T-helper 2 cell treated with Interferon-gamma antibody and Interleukin-4, amounts not matched to agents 100 ng/mL and 5 ng/mL, for 36 hours (primary cell): ENCODE measurements at regions not wholly inside any gene's neighbourhood (a gene's known extent, or its start where the extent isn't known, plus 50 kb on each side); places are given as distances from the start of the nearest gene placed in this dataset.

Source experiments
- intact Hi-C: fragments of 100-400 bp; cut with micrococcal nuclease; formaldehyde crosslinking; loops from one replicate; pipeline ENCODE4 v1.15.1; 2023

- intact Hi-C loops, result no loop called here
Observed at GRCh38 chr2:160670618-160671017, 177.0 kb upstream of the RBMS1 start.

- intact Hi-C loops, result no loop called here
Observed at GRCh38 chr2:160672211-160672610, 178.6 kb upstream of the RBMS1 start.

- intact Hi-C loops, result no loop called here
Observed at GRCh38 chr2:160674146-160674750, 180.6 kb upstream of the RBMS1 start.

- intact Hi-C loops, result no loop called here
Observed at GRCh38 chr2:160679686-160680085, 186.1 kb upstream of the RBMS1 start.

- intact Hi-C loops, result no loop called here
Observed at GRCh38 chr2:160680294-160680693, 186.7 kb upstream of the RBMS1 start.

- intact Hi-C loops, result no loop called here
Observed at GRCh38 chr2:160680974-160681373, 187.4 kb upstream of the RBMS1 start.

- intact Hi-C loops, result no loop called here
Observed at GRCh38 chr2:160683206-160683605, 189.6 kb upstream of the RBMS1 start.

- intact Hi-C loops, result no loop called here
Observed at GRCh38 chr2:160687629-160688028, 194.0 kb upstream of the RBMS1 start.

GRCh38 chr2:160689441-160689840 lies 195.8 kb upstream of the RBMS1 start:
- intact Hi-C loops, result no loop called here

- intact Hi-C loops, result no loop called here
Observed at GRCh38 chr2:160694221-160694620, 200.6 kb upstream of the RBMS1 start.

- intact Hi-C loops, result no loop called here
Observed at GRCh38 chr2:160694631-160695030, 201.0 kb upstream of the RBMS1 start.

GRCh38 chr2:160695402-160696086 lies 201.9 kb upstream of the RBMS1 start:
- intact Hi-C loops, result no loop called here

- intact Hi-C loops, result no loop called here
Observed at GRCh38 chr2:160696087-160696452, 202.5 kb upstream of the RBMS1 start.

GRCh38 chr2:160697817-160698216 lies 204.2 kb upstream of the RBMS1 start:
- intact Hi-C loops, result no loop called here

GRCh38 chr2:160700021-160700814 lies 206.6 kb upstream of the RBMS1 start:
- intact Hi-C loops, result no loop called here

- intact Hi-C loops, result no loop called here
Observed at GRCh38 chr2:160701822-160702221, 208.2 kb upstream of the RBMS1 start.

GRCh38 chr2:160702754-160703153 lies 209.1 kb upstream of the RBMS1 start:
- intact Hi-C loops, result no loop called here

GRCh38 chr2:160703648-160704585 lies 210.3 kb upstream of the RBMS1 start:
- intact Hi-C loops, result no loop called here

GRCh38 chr2:160715428-160715827 lies 221.8 kb upstream of the RBMS1 start:
- intact Hi-C loops, result no loop called here

- intact Hi-C loops, result no loop called here
Observed at GRCh38 chr2:160719116-160719515, 225.5 kb upstream of the RBMS1 start.

GRCh38 chr2:160720098-160720497 lies 226.5 kb upstream of the RBMS1 start:
- intact Hi-C loops, result no loop called here
